K562 (cell line): ENCODE measurements at regions not wholly inside any gene's neighbourhood (a gene's known extent, or its start where the extent isn't known, plus 50 kb on each side); places are given as distances from the start of the nearest gene placed in this dataset.

Source experiments
- ATAC-seq: fragments of 200-7000 bp; cut with Tn5 transposase; 3 replicates; pipeline ENCODE4 v1.9.1; 2020; ENCODE audit warnings: moderate library complexity
- BruUV-seq: library from RNA; stranded (reverse); fragments of 400-500 nt; replicated peaks from 2 replicates; lab custom pipeline; 2021; lab: Mats Ljungman, UMichigan
- CTCF ChIA-PET: fragments of 300-600 bp; formaldehyde crosslinking; extraction: SDS; loops from one replicate; lab custom pipeline; 2021; ENCODE audit warnings: low intra/inter-chr PET ratio; lab: Yijun Ruan, JAX
- POLR2A ChIA-PET: fragments of 300-600, 350-650 bp; sonication (Branson Sonifier 250); formaldehyde crosslinking; extraction: SDS; loops from one replicate; lab custom pipeline; 2021; ENCODE audit warnings: antibody characterized with exemption, inconsistent platforms; lab: Yijun Ruan, JAX
- DNase-seq, 4 experiments: peaks; one replicate each; pipeline versions ENCODE4 v3.0.0 to v3.0.0-alpha.2; 2011 to 2018; ENCODE audit warnings: low spot score in 3 of 4, mixed read lengths in 3 of 4; ENCODE audit errors: extremely low read depth in 1 of 4
- FAIRE-seq: peaks from 2 replicates; lab custom pipeline; 2011; peaks lifted over from hg19 to GRCh38; lab: Jason Lieb, UNC
- H2AFZ ChIP-seq: 2 replicates; pipeline ENCODE4 v1.6.0; 2011; ENCODE audit warnings: low read depth, low read length, control low read depth, inconsistent platforms
- H3K27ac ChIP-seq: fragments of 200-600 bp; 3 replicates; pipeline ENCODE4 v1.8.0; 2011; ENCODE audit warnings: low read depth, mild to moderate bottlenecking, control low read depth, inconsistent platforms, low read length, moderate library complexity, mixed read lengths; ENCODE audit errors: extremely low read depth
- H3K27me3 ChIP-seq, 2 experiments: fragments of 300-600 bp in 1 of 2; 2 replicates in 1 of 2; 3 replicates in 1 of 2; pipeline versions ENCODE4 v1.6.0 to v1.8.0; 2011; ENCODE audit warnings: inconsistent platforms in 2 of 2, low read length in 2 of 2, mild to moderate bottlenecking in 1 of 2, mixed read lengths in 1 of 2, moderate library complexity in 1 of 2; ENCODE audit not compliant: control insufficient read depth in 2 of 2, insufficient read depth in 2 of 2
- H3K36me3 ChIP-seq: fragments of 300-600 bp; 3 replicates; pipeline ENCODE4 v1.8.0; 2011; ENCODE audit warnings: mild to moderate bottlenecking, low read length, inconsistent platforms; ENCODE audit not compliant: control insufficient read depth, insufficient read depth
- H3K4me1 ChIP-seq, 2 experiments: fragments of 200-600 bp in 1 of 2; replicated peaks in 1 of 2; 2 replicates in 1 of 2; 3 replicates in 1 of 2; pipeline versions ENCODE4 v1.5.1 to v1.8.0; 2011; ENCODE audit warnings: inconsistent platforms in 2 of 2, low read length in 2 of 2, mild to moderate bottlenecking in 1 of 2, mixed read lengths in 1 of 2, moderate library complexity in 1 of 2; ENCODE audit not compliant: control insufficient read depth in 2 of 2, insufficient read depth in 2 of 2
- H3K4me2 ChIP-seq: 2 replicates; pipeline ENCODE4 v1.6.1; 2011; ENCODE audit warnings: low read length, control low read depth, inconsistent platforms, mixed read lengths; ENCODE audit not compliant: insufficient read depth
- H3K4me3 ChIP-seq: fragments of 200-600 bp; sonication (generic), shearing (Covaris generic); 2 replicates; pipeline ENCODE4 v1.5.1; 2016; ENCODE audit warnings: control low read depth, inconsistent platforms
- H3K79me2 ChIP-seq: fragments of 200-600 bp; 3 replicates; pipeline ENCODE4 v1.8.0; 2011; ENCODE audit warnings: low read length, inconsistent platforms; ENCODE audit not compliant: control insufficient read depth, insufficient read depth
- H3K9ac ChIP-seq, 2 experiments: 2 replicates each; pipeline versions ENCODE4 v1.6.0 to v1.6.1; 2011; ENCODE audit warnings: low read depth in 2 of 2, low read length in 2 of 2, control low read depth in 1 of 2, inconsistent platforms in 1 of 2, mild to moderate bottlenecking in 1 of 2, mixed read lengths in 1 of 2; ENCODE audit not compliant: insufficient read depth in 1 of 2
- H3K9me1 ChIP-seq: one replicate; pipeline ENCODE4 v1.6.0; 2011; ENCODE audit warnings: inconsistent platforms, mild to moderate bottlenecking, low read length, moderate library complexity; ENCODE audit not compliant: control insufficient read depth, insufficient read depth
- H3K9me3 ChIP-seq: replicated peaks from 2 replicates; pipeline ENCODE4 v1.5.1; 2011; ENCODE audit warnings: low read depth, low read length, inconsistent platforms; ENCODE audit not compliant: control insufficient read depth, insufficient read depth
- H4K20me1 ChIP-seq: replicated peaks from 2 replicates; pipeline ENCODE4 v1.6.1; 2011; ENCODE audit warnings: low read length, inconsistent platforms, mixed read lengths; ENCODE audit not compliant: control insufficient read depth, insufficient read depth
- BDP1 ChIP-seq: IDR thresholded peaks from 3 replicates; pipeline ENCODE4 v1.6.1; 2011; ENCODE audit not compliant: insufficient read length, insufficient read depth
- CBX2 ChIP-seq: fragments of 200-600 bp; sonication (generic); IDR thresholded peaks from one replicate; pipeline ENCODE4 v1.6.1; 2012; ENCODE audit warnings: mild to moderate bottlenecking, low read length, inconsistent platforms; ENCODE audit not compliant: insufficient read depth, poor library complexity, severe bottlenecking
- EHMT2 ChIP-seq: fragments of 450-650 bp; IDR thresholded peaks from 2 replicates; pipeline ENCODE4 v1.6.1; 2018; ENCODE audit warnings: antibody characterized with exemption
- GATA2 ChIP-seq: sonication (generic); formaldehyde crosslinking; IDR thresholded peaks from 2 replicates; pipeline ENCODE4 v1.4.0; 2020; ENCODE audit warnings: mild to moderate bottlenecking, missing genetic modification reagents
- HLTF ChIP-seq: fragments of 450-650 bp; IDR thresholded peaks from 2 replicates; pipeline ENCODE4 v1.6.1; 2016
- HMG20A ChIP-seq: fragments of 450-650 bp; formaldehyde crosslinking; conservative IDR thresholded peaks from 2 replicates; pipeline ENCODE4 v1.4.0; 2020; ENCODE audit warnings: mild to moderate bottlenecking, mixed read lengths
- NR1H2 ChIP-seq: sonication (generic); formaldehyde crosslinking; IDR thresholded peaks from 2 replicates; pipeline ENCODE4 v1.4.0; 2020; ENCODE audit warnings: mild to moderate bottlenecking, missing genetic modification reagents
- NR2F6 ChIP-seq: fragments of 450-650 bp; formaldehyde crosslinking; IDR thresholded peaks from 2 replicates; pipeline ENCODE4 v1.4.0; 2020; ENCODE audit warnings: mild to moderate bottlenecking
- SMAD1 ChIP-seq: fragments of 150-350 bp; IDR thresholded peaks from 2 replicates; pipeline ENCODE4 v1.6.1; 2014; ENCODE audit warnings: low read length, low read depth; ENCODE audit not compliant: partially characterized antibody
- SMAD2 ChIP-seq: fragments of 150-350 bp; IDR thresholded peaks from 2 replicates; pipeline ENCODE4 v1.6.1; 2014; ENCODE audit warnings: low read depth, mild to moderate bottlenecking, low read length
- ZNF140 ChIP-seq: fragments of 250-450 bp; sonication (Bioruptor Pico); IDR thresholded peaks from 2 replicates; pipeline ENCODE4 v1.8.0; 2021; ENCODE audit warnings: moderate library complexity, mild to moderate bottlenecking, inconsistent platforms
- ZNF324 ChIP-seq: fragments of 250-450 bp; sonication (Bioruptor Pico); IDR thresholded peaks from 2 replicates; pipeline ENCODE4 v1.4.0; 2020; ENCODE audit warnings: mild to moderate bottlenecking
- WGBS: fragments of 100-300 bp; shearing (Covaris generic); methylation state at CpG from one replicate; pipeline ENCODE4 v1.1.6; 2016; ENCODE audit warnings: low coverage, mixed read lengths; ENCODE audit not compliant: insufficient coverage; ENCODE audit errors: missing lambda C conversion rate; 5-methylcytosine and 5-hydroxymethylcytosine counted together
- in situ Hi-C: fragments of 300-500 bp; cut with MboI; formaldehyde crosslinking; loops from 4 replicates; pipeline ENCODE4 v1.15.0; 2018; ENCODE audit warnings: inconsistent platforms, mixed read lengths
- intact Hi-C: fragments of 100-400 bp; cut with micrococcal nuclease; formaldehyde crosslinking; loops from 2 replicates; pipeline ENCODE4 v1.14.2; 2022
- TF ChIP-seq, protein P1 (sequence below): IDR thresholded peaks from 2 replicates; pipeline ENCODE4 v1.6.1; 2011; ENCODE audit not compliant: insufficient read length; ENCODE audit errors: extremely low read depth
- TF ChIP-seq, protein P2 (sequence below): fragments of 200-600 bp; sonication (generic); IDR thresholded peaks from one replicate; pipeline ENCODE4 v1.6.1; 2012; ENCODE audit warnings: mild to moderate bottlenecking, low read depth, low read length, inconsistent platforms

DNA sequence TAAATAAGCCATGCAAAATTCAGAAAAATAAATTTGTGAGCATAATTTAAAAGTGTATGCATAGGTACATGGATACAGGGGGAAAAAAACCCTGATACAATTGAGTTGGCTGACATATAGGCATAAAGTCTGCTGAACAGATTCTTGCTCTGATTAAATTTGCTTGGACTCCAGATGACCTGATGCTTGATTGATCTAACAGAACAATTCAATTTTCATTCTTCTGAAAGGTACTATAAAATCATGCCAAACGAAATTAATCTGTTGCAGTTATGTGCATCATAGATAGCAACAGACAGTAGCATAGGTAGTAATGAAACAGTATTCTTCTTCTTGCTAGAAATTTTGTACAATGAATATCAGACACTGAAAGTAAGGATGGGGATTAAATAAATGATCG lies 578.2 kb upstream of the SLITRK6 start:
- in situ Hi-C loops, result no loop called here
- Histone ChIP-seq H3K36me3 (no peaks in the 10 kb centered on the region), H3K9me3 (no peaks in the 10 kb centered on the region), H3K9ac (no peak overlapping the region), H4K20me1 (no peaks in the 10 kb centered on the region), H3K4me1 (no peaks in the 10 kb centered on the region), H3K27me3 (no peaks in the 10 kb centered on the region), H3K4me2 (no peak overlapping the region), H3K27ac (no peak overlapping the region), H3K4me3 (no peak overlapping the region), H3K9me1 (no peaks in the 10 kb centered on the region), H2AFZ (no peak overlapping the region), H3K79me2 (no peaks in the 10 kb centered on the region)
- BruUV-seq, result no TSS peak
- WGBS, result 0% methylated on average over 2 of the region's 2 CpGs
- no peak for ATAC-seq
- POLR2A ChIA-PET, result no interaction called here
- CTCF ChIA-PET, result no interaction called here
- no peak for DNase-seq
- FAIRE-seq, result no peak
- intact Hi-C loops, result no loop called here
- TF ChIP-seq NR2F6 (CRISPR knock-in tag), result no peak
- TF ChIP-seq SMAD1, result no peak
- TF ChIP-seq HMG20A (CRISPR knock-in tag), result no peak
- no peak for TF ChIP-seq SMAD2
- TF ChIP-seq ZNF324 (CRISPR knock-in tag), result no peak
- no peak for TF ChIP-seq ZNF140 (CRISPR knock-in tag)
- TF ChIP-seq GATA2 (CRISPR knock-in tag), result no peak
- TF ChIP-seq, protein P1, sequence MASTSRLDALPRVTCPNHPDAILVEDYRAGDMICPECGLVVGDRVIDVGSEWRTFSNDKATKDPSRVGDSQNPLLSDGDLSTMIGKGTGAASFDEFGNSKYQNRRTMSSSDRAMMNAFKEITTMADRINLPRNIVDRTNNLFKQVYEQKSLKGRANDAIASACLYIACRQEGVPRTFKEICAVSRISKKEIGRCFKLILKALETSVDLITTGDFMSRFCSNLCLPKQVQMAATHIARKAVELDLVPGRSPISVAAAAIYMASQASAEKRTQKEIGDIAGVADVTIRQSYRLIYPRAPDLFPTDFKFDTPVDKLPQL, result no peak
- no peak for TF ChIP-seq HLTF
- TF ChIP-seq CBX2, result no peak
- TF ChIP-seq BDP1, result no peak
- no peak for TF ChIP-seq NR1H2 (CRISPR knock-in tag)
- TF ChIP-seq, protein P2, sequence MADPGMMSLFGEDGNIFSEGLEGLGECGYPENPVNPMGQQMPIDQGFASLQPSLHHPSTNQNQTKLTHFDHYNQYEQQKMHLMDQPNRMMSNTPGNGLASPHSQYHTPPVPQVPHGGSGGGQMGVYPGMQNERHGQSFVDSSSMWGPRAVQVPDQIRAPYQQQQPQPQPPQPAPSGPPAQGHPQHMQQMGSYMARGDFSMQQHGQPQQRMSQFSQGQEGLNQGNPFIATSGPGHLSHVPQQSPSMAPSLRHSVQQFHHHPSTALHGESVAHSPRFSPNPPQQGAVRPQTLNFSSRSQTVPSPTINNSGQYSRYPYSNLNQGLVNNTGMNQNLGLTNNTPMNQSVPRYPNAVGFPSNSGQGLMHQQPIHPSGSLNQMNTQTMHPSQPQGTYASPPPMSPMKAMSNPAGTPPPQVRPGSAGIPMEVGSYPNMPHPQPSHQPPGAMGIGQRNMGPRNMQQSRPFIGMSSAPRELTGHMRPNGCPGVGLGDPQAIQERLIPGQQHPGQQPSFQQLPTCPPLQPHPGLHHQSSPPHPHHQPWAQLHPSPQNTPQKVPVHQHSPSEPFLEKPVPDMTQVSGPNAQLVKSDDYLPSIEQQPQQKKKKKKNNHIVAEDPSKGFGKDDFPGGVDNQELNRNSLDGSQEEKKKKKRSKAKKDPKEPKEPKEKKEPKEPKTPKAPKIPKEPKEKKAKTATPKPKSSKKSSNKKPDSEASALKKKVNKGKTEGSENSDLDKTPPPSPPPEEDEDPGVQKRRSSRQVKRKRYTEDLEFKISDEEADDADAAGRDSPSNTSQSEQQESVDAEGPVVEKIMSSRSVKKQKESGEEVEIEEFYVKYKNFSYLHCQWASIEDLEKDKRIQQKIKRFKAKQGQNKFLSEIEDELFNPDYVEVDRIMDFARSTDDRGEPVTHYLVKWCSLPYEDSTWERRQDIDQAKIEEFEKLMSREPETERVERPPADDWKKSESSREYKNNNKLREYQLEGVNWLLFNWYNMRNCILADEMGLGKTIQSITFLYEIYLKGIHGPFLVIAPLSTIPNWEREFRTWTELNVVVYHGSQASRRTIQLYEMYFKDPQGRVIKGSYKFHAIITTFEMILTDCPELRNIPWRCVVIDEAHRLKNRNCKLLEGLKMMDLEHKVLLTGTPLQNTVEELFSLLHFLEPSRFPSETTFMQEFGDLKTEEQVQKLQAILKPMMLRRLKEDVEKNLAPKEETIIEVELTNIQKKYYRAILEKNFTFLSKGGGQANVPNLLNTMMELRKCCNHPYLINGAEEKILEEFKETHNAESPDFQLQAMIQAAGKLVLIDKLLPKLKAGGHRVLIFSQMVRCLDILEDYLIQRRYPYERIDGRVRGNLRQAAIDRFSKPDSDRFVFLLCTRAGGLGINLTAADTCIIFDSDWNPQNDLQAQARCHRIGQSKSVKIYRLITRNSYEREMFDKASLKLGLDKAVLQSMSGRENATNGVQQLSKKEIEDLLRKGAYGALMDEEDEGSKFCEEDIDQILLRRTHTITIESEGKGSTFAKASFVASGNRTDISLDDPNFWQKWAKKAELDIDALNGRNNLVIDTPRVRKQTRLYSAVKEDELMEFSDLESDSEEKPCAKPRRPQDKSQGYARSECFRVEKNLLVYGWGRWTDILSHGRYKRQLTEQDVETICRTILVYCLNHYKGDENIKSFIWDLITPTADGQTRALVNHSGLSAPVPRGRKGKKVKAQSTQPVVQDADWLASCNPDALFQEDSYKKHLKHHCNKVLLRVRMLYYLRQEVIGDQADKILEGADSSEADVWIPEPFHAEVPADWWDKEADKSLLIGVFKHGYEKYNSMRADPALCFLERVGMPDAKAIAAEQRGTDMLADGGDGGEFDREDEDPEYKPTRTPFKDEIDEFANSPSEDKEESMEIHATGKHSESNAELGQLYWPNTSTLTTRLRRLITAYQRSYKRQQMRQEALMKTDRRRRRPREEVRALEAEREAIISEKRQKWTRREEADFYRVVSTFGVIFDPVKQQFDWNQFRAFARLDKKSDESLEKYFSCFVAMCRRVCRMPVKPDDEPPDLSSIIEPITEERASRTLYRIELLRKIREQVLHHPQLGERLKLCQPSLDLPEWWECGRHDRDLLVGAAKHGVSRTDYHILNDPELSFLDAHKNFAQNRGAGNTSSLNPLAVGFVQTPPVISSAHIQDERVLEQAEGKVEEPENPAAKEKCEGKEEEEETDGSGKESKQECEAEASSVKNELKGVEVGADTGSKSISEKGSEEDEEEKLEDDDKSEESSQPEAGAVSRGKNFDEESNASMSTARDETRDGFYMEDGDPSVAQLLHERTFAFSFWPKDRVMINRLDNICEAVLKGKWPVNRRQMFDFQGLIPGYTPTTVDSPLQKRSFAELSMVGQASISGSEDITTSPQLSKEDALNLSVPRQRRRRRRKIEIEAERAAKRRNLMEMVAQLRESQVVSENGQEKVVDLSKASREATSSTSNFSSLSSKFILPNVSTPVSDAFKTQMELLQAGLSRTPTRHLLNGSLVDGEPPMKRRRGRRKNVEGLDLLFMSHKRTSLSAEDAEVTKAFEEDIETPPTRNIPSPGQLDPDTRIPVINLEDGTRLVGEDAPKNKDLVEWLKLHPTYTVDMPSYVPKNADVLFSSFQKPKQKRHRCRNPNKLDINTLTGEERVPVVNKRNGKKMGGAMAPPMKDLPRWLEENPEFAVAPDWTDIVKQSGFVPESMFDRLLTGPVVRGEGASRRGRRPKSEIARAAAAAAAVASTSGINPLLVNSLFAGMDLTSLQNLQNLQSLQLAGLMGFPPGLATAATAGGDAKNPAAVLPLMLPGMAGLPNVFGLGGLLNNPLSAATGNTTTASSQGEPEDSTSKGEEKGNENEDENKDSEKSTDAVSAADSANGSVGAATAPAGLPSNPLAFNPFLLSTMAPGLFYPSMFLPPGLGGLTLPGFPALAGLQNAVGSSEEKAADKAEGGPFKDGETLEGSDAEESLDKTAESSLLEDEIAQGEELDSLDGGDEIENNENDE, result no peak
- TF ChIP-seq EHMT2, result no peak
